HEK293T (cell line): ENCODE measurements at regions not wholly inside any gene's neighbourhood (a gene's known extent, or its start where the extent isn't known, plus 50 kb on each side); places are given as distances from the start of the nearest gene placed in this dataset.

Experiments
- ARNT ChIP-seq: fragments of 450-650 bp; IDR thresholded peaks from 2 replicates; pipeline ENCODE4 v1.6.1; 2017; ENCODE audit warnings: mild to moderate bottlenecking
- BHLHE40 ChIP-seq: fragments of 450-650 bp; IDR thresholded peaks from 2 replicates; pipeline ENCODE4 v1.6.1; 2016; ENCODE audit warnings: mild to moderate bottlenecking, moderate library complexity, borderline replicate concordance
- FOXA1 ChIP-seq: fragments of 450-650 bp; IDR thresholded peaks from 2 replicates; pipeline ENCODE4 v1.6.1; 2016; ENCODE audit warnings: mild to moderate bottlenecking
- FOXM1 ChIP-seq: fragments of 450-650 bp; IDR thresholded peaks from 2 replicates; pipeline ENCODE4 v1.6.1; 2017; ENCODE audit warnings: mild to moderate bottlenecking, borderline replicate concordance
- NFRKB ChIP-seq: fragments of 450-650 bp; IDR thresholded peaks from 2 replicates; pipeline ENCODE4 v1.6.1; 2016; ENCODE audit warnings: mild to moderate bottlenecking, moderate library complexity
- PKNOX1 ChIP-seq: fragments of 450-650 bp; IDR thresholded peaks from 2 replicates; pipeline ENCODE4 v1.6.1; 2016
- SP1 ChIP-seq: fragments of 450-650 bp; IDR thresholded peaks from 2 replicates; pipeline ENCODE4 v1.6.1; 2017
- SUZ12 ChIP-seq: fragments of 450-650 bp; IDR thresholded peaks from 2 replicates; pipeline ENCODE4 v1.6.1; 2016; ENCODE audit warnings: mild to moderate bottlenecking
- ZNF384 ChIP-seq: fragments of 450-650 bp; IDR thresholded peaks from 2 replicates; pipeline ENCODE4 v1.6.1; 2016

DNA sequence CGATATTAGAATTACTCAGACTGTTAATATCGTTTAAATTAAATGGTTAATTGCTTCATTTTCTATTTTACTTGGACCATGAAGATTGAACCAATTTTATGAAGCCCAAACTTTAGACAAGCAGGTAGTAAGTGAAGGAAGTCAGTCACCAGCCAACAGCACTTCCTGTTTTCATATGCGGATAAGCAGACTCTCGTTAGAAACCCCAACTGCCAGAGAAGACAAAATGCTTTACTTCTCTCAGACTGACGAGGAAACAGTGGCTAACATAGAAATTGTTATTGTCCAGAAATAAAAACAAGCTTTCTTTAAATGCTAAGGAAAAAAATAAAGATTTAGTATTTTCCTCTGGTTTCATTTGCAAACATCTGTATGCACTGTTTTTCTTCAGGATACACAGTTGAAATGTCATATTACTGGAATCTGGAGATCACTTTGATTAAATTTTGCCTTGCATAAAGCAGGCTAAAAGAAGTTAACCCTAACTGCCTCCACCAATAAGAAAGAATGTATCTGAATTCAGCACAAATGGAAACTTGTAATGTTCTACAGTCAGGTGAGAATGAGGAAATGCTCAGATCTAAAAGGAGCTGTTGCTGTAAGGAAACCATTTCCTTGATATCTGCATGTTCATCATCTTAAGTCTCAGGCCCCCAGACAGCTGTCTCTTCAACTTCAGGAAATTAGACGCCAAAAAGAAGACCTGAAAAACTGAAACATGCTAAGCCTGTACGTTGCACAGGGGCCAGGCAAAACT lies 129.8 kb upstream of the SAMSN1 start:
- TF ChIP-seq NFRKB: no peak
- TF ChIP-seq ARNT: no peak
- no peak for TF ChIP-seq SP1
- TF ChIP-seq SUZ12: no peak
- no peak for TF ChIP-seq BHLHE40
- no peak for TF ChIP-seq ZNF384
- no peak for TF ChIP-seq FOXA1
- TF ChIP-seq FOXM1: no peak
- no peak for TF ChIP-seq PKNOX1
